Bronchial epithelial cell (primary cell): ENCODE measurements at regions not wholly inside any gene's neighbourhood (a gene's known extent, or its start where the extent isn't known, plus 50 kb on each side); places are given as distances from the start of the nearest gene placed in this dataset.
A peak's percentile ranks its signal among the peaks of the same experiment; 100 is the strongest.

Source experiments
- DNase-seq: peaks from one replicate; pipeline ENCODE4 v3.0.0-alpha.2; 2010; ENCODE audit warnings: low read depth
- FAIRE-seq: peaks from 2 replicates; lab custom pipeline; 2011; peaks lifted over from hg19 to GRCh38; lab: Jason Lieb, UNC
- H3K27me3 ChIP-seq: 2 replicates; pipeline ENCODE4 v1.5.1; 2011; ENCODE audit warnings: low read length; ENCODE audit not compliant: control insufficient read depth, insufficient read depth
- H3K36me3 ChIP-seq: 2 replicates; pipeline ENCODE4 v1.5.1; 2011; ENCODE audit warnings: low read length; ENCODE audit not compliant: control insufficient read depth, insufficient read depth
- H3K4me3 ChIP-seq: 2 replicates; pipeline ENCODE4 v1.5.1; 2011; ENCODE audit warnings: mild to moderate bottlenecking, low read depth, low read length, control low read depth
- CTCF ChIP-seq: IDR thresholded peaks from 2 replicates; pipeline ENCODE4 v1.5.1; 2011; ENCODE audit warnings: mild to moderate bottlenecking, moderate library complexity, low read length, control low read depth, inconsistent platforms; ENCODE audit not compliant: insufficient read depth, severe bottlenecking

DNA sequence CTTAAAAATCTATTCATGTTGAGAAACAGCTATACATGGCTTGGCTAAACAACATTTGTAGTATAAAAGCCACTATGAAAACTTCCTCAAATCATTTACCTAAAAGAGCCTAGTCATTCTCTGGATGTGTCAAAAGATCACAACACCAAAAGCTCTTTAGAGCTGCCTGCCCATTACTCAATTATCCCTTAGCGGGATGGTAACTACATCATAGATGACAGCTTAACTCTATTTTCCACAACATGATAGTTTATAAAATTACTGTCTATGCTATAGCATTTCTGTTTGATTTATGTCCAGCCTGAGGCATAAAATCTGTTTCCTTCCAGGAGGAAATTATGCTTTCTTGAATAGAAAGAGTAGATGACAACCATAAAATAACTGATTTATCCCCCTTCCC lies 777.6 kb upstream of the HS3ST5 start:
- H3K27me3 ChIP-seq: no peaks in the 10 kb centered on the region
- DNase-seq (no peak), FAIRE-seq (no peak)
- no peaks in the 10 kb centered on the region for H3K36me3 ChIP-seq
- no peak for TF ChIP-seq CTCF
- H3K4me3 ChIP-seq: no peak overlapping the region

- Histone ChIP-seq H3K4me3 (no peak overlapping the region), H3K27me3 (no peaks in the 10 kb centered on the region), H3K36me3 (no peaks in the 10 kb centered on the region)
- peak; percentile 24 for DNase-seq
- TF ChIP-seq CTCF: no peak
- FAIRE-seq: no peak
Measured at GRCh38 chr6:115091461-115091860, 748.6 kb upstream of the HS3ST5 start.

DNA sequence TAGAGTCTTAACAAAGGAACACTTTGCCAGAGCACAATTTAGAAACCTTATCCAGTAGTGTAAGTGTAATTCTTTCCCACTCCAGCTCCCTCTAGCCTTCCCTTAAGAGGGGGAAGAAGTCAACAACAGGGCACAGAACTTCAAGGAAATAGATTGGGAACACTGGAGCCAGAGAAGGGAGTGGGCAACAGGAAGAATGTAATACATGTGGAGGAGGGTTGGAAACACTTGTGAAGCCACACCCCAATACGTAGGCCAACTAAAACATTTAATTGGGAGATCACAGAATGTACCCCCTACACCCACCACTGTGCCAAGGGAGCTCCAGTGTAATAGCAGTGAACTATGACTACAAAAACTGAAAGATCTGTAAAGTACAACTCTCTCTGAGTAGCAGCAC lies 735.7 kb upstream of the HS3ST5 start:
- no peaks in the 10 kb centered on the region for H3K27me3 ChIP-seq
- H3K36me3 ChIP-seq: no peaks in the 10 kb centered on the region
- TF ChIP-seq CTCF: no peak
- FAIRE-seq (no peak), DNase-seq (no peak)
- no peak overlapping the region for H3K4me3 ChIP-seq

DNA sequence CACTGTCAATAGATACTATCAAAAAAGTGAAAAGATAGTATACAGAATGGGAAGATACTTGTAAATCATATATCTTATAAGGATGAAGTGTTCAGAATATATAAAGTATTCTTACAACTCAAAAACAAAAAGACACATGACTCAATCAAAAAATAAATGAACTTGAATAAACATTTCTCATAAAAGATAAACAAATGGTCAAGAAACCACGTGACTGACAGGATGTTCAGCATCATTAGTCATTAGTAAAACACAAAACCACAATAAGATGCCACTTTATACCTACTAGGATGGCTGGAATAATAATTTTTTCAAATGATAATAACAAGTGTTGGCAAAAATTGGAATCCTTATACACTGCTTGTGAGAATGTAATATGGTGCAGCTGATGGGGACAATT lies 729.1 kb upstream of the HS3ST5 start:
- TF ChIP-seq CTCF: no peak
- H3K27me3 ChIP-seq: no peaks in the 10 kb centered on the region
- H3K36me3 ChIP-seq: no peaks in the 10 kb centered on the region
- no peak overlapping the region for H3K4me3 ChIP-seq
- DNase-seq (peak; percentile 41), FAIRE-seq (no peak)

DNA sequence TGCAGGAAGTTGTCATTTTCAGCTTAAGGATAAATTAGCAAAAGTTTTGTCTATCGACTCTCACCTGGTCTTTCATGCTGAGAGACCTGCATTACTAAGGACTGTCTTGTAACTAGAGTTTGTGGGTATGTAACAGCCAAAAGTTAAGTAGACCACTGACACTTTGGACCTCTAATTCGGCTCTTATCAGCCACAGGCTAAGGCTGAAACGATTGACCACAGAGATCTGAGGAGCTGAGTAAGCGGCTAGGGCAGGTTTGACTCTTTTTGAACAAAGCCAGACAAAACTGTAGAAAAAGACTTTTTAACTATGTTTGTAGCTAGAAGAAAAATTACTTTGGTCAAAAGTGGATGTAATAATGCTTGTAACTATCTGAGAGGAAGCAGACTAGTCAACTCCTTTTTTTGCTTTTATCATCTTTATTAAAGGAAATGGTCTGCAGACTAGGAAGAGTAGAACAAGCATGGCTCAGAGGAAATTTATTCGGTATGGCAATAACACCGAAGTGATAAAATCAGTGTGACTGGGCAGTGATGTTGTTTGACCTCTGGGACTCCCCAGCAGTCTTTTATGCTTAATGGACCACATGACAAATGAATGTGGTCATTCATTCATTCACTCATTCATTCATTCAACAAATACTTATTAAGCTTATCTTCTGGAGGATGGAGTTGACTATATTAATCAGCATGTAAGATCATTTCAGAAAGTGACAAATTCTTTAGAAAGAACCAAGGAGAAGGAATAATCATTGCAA lies 725.0 kb upstream of the HS3ST5 start:
- no peak for TF ChIP-seq CTCF
- FAIRE-seq: no peak

GRCh38 chr6:115064680-115065079 lies 721.9 kb upstream of the HS3ST5 start:
- FAIRE-seq (no peak), DNase-seq (no peak)
- Histone ChIP-seq H3K4me3 (no peak overlapping the region), H3K36me3 (no peaks in the 10 kb centered on the region), H3K27me3 (no peaks in the 10 kb centered on the region)
- TF ChIP-seq CTCF: no peak

More for the DNA sequence above, 725.0 kb upstream of the HS3ST5 start:
- no peak for DNase-seq
- no peak overlapping the region for H3K4me3 ChIP-seq
- H3K27me3 ChIP-seq: no peaks in the 10 kb centered on the region
- no peaks in the 10 kb centered on the region for H3K36me3 ChIP-seq
